ENCODE measurements at regions not wholly inside any gene's neighbourhood (a gene's known extent, or its start where the extent isn't known, plus 50 kb on each side); places are given as distances from the start of the nearest gene placed in this dataset.

DNA sequence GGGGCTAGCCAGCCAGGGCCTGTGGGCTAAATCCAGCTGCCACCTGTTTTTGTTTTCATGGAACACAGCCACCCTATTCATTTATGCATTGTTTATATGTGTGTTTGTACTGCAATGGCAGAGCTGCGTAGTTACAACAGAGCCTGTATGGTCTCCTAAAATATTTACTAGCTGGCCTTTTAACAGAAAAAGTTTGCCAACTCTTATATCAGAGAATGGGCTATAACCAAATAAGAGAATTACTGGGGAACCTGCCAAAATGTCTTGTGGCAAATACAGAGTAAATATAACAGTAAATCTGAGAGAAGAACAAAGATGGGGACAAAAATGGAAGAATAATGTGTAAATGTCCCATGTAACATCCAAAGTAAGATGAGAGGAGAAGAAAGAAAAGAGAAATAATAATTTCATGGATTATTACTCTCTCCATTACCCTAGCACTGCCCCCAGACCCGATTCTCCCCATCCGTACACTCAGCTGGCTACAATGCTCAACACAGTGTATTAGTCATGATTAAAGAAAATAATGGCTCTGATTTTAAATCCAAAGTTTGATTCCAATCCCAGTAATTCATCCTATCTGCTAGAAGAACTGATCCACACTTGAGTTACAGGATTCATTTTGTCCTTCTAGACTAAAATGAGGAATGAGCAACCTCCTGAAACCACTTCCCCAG lies 249.3 kb downstream of the LRATD1 start:
- no peak overlapping the region for H3K4me3 ChIP-seq (replicated peaks in 1 of 3; ENCODE audit: low read depth in 2 of 3, low read length in 3 of 3)
- intact Hi-C loops (cut with micrococcal nuclease), result no loop called here
- H3K4me1 ChIP-seq (ENCODE audit: control insufficient read depth in 1 of 2, insufficient read depth in 2 of 2, low read length in 2 of 2), result no peaks in the 10 kb centered on the region
- no peak for DNase-seq
- no peak overlapping the region for H2AFZ ChIP-seq (ENCODE audit: insufficient read depth, low read depth, low read length, poor library complexity, severe bottlenecking)
- no peaks in the 10 kb centered on the region for H4K20me1 ChIP-seq (ENCODE audit: insufficient read depth, low read length)
- H3K27me3 ChIP-seq (ENCODE audit: control insufficient read depth in 2 of 2, insufficient read depth in 2 of 2, low read length in 2 of 2), result no peaks in the 10 kb centered on the region
- no peaks in the 10 kb centered on the region for H3K36me3 ChIP-seq (replicated peaks in 1 of 2; ENCODE audit: control insufficient read depth in 1 of 2, insufficient read depth in 2 of 2, low read length in 2 of 2)
- Mint-ChIP-seq H3K9me3 (peaks cover 0 to 6% (median 1%) of the 10 kb centered on the region in 7 donors), H3K4me1 (no peaks in the 10 kb centered on the region), H3K27ac (no peak overlapping the region), H3K4me3 (no peak overlapping the region), H3K27me3 (ENCODE audit: low read depth in 3 of 3) (no peaks in the 10 kb centered on the region), H3K36me3 (no peaks in the 10 kb centered on the region)
- TF ChIP-seq, protein P1, sequence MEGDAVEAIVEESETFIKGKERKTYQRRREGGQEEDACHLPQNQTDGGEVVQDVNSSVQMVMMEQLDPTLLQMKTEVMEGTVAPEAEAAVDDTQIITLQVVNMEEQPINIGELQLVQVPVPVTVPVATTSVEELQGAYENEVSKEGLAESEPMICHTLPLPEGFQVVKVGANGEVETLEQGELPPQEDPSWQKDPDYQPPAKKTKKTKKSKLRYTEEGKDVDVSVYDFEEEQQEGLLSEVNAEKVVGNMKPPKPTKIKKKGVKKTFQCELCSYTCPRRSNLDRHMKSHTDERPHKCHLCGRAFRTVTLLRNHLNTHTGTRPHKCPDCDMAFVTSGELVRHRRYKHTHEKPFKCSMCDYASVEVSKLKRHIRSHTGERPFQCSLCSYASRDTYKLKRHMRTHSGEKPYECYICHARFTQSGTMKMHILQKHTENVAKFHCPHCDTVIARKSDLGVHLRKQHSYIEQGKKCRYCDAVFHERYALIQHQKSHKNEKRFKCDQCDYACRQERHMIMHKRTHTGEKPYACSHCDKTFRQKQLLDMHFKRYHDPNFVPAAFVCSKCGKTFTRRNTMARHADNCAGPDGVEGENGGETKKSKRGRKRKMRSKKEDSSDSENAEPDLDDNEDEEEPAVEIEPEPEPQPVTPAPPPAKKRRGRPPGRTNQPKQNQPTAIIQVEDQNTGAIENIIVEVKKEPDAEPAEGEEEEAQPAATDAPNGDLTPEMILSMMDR (IDR thresholded peaks at IDR 0.05), result no peak
- no peak overlapping the region for H3K27ac ChIP-seq (ENCODE audit: low read depth in 1 of 2, low read length in 2 of 2)
- no peaks in the 10 kb centered on the region for H3K79me2 ChIP-seq (ENCODE audit: insufficient read depth, low read length)
- H3K9ac ChIP-seq (ENCODE audit: insufficient read depth, low read length, poor library complexity, severe bottlenecking), result no peak overlapping the region
- H3K4me2 ChIP-seq (replicated peaks; ENCODE audit: extremely low read depth, low read length, poor library complexity, severe bottlenecking), result no peak overlapping the region
- H3K9me3 ChIP-seq (replicated peaks in 1 of 2; ENCODE audit: control insufficient read depth in 1 of 2, insufficient read depth in 1 of 2, low read length in 2 of 2), result peaks cover 3 to 5% of the 10 kb centered on the region in 2 donors
- no CpG with 5 or more reads among the region's 3 CpGs for WGBS (ENCODE audit: insufficient coverage)

DNA sequence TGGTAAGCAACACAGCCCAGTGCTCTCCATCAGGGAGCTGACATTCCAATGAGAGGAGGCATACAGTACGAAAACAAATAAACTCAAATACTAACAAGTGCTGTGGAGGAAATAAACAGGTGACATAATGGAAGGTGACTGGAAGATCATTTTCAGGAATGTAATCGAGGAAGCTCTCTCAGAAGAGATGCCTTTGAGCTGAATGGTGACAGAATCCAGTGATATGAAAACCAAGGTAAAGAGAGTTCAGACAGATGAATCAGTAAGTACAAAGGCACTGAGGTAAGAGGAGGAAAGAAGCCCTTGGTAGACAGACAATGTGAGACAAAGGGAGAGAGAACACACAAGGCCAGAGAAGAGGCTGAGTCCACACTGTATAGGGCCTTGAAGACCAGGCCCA lies 252.1 kb downstream of the LRATD1 start:
- Histone ChIP-seq H2AFZ (ENCODE audit: insufficient read depth, low read depth, low read length, poor library complexity, severe bottlenecking) (no peak overlapping the region), H3K9ac (ENCODE audit: insufficient read depth, low read length, poor library complexity, severe bottlenecking) (no peak overlapping the region), H3K4me3 (replicated peaks in 1 of 3; ENCODE audit: low read depth in 2 of 3, low read length in 3 of 3) (no peak overlapping the region), H3K27ac (ENCODE audit: low read depth in 1 of 2, low read length in 2 of 2) (no peak overlapping the region), H3K27me3 (ENCODE audit: control insufficient read depth in 2 of 2, insufficient read depth in 2 of 2, low read length in 2 of 2) (no peaks in the 10 kb centered on the region), H3K36me3 (replicated peaks in 1 of 2; ENCODE audit: control insufficient read depth in 1 of 2, insufficient read depth in 2 of 2, low read length in 2 of 2) (no peaks in the 10 kb centered on the region), H3K4me2 (replicated peaks; ENCODE audit: extremely low read depth, low read length, poor library complexity, severe bottlenecking) (no peak overlapping the region), H3K79me2 (ENCODE audit: insufficient read depth, low read length) (no peaks in the 10 kb centered on the region), H3K4me1 (ENCODE audit: control insufficient read depth in 1 of 2, insufficient read depth in 2 of 2, low read length in 2 of 2) (no peaks in the 10 kb centered on the region), H3K9me3 (replicated peaks in 1 of 2; ENCODE audit: control insufficient read depth in 1 of 2, insufficient read depth in 1 of 2, low read length in 2 of 2) (peaks cover 0 to 5% of the 10 kb centered on the region in 2 donors), H4K20me1 (ENCODE audit: insufficient read depth, low read length) (no peaks in the 10 kb centered on the region)
- no peaks in the 10 kb centered on the region for H3K4me1 Mint-ChIP-seq
- H3K36me3 Mint-ChIP-seq, result no peaks in the 10 kb centered on the region
- no peak overlapping the region for H3K27ac Mint-ChIP-seq
- H3K4me3 Mint-ChIP-seq, result no peak overlapping the region
- WGBS (ENCODE audit: insufficient coverage), result 71% methylated on average over 1 of the region's 2 CpGs
- TF ChIP-seq, protein P1 (IDR thresholded peaks at IDR 0.05), result no peak
- no peak for DNase-seq
- no peaks in the 10 kb centered on the region for H3K27me3 Mint-ChIP-seq (ENCODE audit: low read depth in 3 of 3)
- H3K9me3 Mint-ChIP-seq, result peaks cover 0 to 6% (median 4%) of the 10 kb centered on the region in 7 donors
- intact Hi-C loops (cut with micrococcal nuclease), result no loop called here
